HL-60 (cell line): ENCODE measurements at regions not wholly inside any gene's neighbourhood (a gene's known extent, or its start where the extent isn't known, plus 50 kb on each side); places are given as distances from the start of the nearest gene placed in this dataset.

Source experiments
- CTCF ChIP-seq: IDR thresholded peaks from one replicate; pipeline ENCODE4 v1.5.1; 2011; ENCODE audit warnings: low read length, control low read depth, inconsistent platforms; ENCODE audit not compliant: insufficient read depth
- POLR2AphosphoS5 ChIP-seq: IDR thresholded peaks from 2 replicates; pipeline ENCODE4 v1.6.1; 2012; ENCODE audit warnings: low read depth
- TF ChIP-seq, protein P1 (sequence below): IDR thresholded peaks from 2 replicates; pipeline ENCODE4 v1.6.1; 2012; ENCODE audit warnings: low read depth; ENCODE audit not compliant: insufficient replicate concordance

DNA sequence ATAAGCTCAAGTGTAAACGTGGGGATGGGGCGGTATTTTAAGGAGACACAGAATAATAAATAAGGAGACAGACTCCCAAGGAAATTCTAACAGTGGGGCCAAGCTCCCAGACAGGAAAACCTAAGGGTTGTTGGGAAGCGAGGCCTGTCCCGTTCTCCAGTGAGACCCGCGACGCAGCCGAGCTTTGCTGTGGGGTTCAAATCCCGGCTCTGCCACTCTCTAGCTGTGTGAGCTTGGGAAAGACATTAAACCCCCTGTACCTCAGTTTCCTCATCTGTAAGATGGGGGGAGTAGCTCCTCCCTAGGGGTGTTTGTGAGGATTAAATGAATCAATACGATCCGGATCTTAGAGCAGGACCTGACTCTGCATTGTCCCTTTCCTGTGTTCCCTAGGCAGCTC lies 106.8 kb downstream of the TRIM29 start:
- TF ChIP-seq CTCF: no peak
- TF ChIP-seq POLR2AphosphoS5: no peak
- TF ChIP-seq, protein P1, sequence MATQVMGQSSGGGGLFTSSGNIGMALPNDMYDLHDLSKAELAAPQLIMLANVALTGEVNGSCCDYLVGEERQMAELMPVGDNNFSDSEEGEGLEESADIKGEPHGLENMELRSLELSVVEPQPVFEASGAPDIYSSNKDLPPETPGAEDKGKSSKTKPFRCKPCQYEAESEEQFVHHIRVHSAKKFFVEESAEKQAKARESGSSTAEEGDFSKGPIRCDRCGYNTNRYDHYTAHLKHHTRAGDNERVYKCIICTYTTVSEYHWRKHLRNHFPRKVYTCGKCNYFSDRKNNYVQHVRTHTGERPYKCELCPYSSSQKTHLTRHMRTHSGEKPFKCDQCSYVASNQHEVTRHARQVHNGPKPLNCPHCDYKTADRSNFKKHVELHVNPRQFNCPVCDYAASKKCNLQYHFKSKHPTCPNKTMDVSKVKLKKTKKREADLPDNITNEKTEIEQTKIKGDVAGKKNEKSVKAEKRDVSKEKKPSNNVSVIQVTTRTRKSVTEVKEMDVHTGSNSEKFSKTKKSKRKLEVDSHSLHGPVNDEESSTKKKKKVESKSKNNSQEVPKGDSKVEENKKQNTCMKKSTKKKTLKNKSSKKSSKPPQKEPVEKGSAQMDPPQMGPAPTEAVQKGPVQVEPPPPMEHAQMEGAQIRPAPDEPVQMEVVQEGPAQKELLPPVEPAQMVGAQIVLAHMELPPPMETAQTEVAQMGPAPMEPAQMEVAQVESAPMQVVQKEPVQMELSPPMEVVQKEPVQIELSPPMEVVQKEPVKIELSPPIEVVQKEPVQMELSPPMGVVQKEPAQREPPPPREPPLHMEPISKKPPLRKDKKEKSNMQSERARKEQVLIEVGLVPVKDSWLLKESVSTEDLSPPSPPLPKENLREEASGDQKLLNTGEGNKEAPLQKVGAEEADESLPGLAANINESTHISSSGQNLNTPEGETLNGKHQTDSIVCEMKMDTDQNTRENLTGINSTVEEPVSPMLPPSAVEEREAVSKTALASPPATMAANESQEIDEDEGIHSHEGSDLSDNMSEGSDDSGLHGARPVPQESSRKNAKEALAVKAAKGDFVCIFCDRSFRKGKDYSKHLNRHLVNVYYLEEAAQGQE: no peak
